HG02678 (cell line): ENCODE measurements at regions not wholly inside any gene's neighbourhood (a gene's known extent, or its start where the extent isn't known, plus 50 kb on each side); places are given as distances from the start of the nearest gene placed in this dataset.
"Not testable (repeated sequence)": the region's sequence is repeated elsewhere in the genome, so short reads cannot be mapped to it uniquely, and the experiment has no call there.

Experiments used
- ATAC-seq: cut with Tn5 transposase; IDR thresholded peaks from one replicate; pipeline ENCODE4 v1.9.1; 2021; ENCODE audit warnings: mild to moderate bottlenecking, moderate library complexity; ENCODE audit not compliant: unreplicated experiment

DNA sequence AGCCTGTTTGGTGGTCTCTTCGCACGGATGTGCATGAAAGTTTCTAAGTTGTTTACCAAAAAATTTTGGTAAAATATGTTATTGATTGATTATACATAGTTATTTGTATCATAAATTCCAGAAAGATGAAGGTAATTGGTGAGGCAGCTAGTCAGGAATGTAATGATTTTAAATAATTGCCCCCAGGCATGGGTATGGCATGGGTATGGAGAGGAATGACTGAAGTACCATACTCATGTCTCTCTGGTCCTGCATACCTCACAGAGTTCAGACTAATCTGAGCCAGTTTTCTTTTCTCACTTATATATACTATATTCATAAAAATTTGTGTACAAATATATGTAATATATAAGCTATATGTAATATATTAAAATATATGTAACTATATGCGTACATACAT lies 329.0 kb upstream of the TECRL start:
- ATAC-seq, result no peak

DNA sequence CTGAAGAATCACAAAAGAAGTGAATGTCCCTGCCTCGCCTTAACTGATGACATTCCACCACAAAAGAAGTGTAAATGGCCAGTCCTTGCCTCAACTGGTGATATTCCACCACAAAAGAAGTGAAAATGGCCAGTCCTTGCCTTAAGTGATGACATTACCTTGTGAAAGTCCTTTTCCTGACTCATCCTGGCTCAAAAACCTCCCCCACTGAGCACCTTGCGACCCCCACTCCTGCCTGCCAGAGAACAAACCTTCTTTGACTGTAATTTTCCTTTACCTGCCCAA lies 328.5 kb upstream of the TECRL start:
- ATAC-seq, result not testable (repeated sequence)

GRCh38 chr4:64737026-64737853 lies 328.0 kb upstream of the TECRL start:
- no peak for ATAC-seq

DNA sequence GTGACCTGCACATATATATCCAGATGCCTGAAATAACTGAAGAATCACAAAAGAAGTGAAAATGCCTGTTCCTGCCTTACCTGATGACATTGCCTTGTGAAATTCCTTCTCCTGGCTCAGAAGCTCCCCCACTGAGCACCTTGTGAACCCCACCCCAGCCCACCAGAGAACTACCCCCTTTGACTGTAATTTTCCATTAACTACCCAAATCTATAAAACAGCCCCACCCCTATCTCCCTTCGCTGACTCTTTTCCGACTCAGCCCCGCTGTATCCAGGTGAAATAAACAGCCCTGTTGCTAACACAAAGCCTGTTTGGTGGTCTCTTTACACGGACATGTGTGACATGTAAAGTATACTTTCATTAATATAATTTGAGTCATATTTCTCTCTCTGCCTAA lies 320.3 kb upstream of the TECRL start:
- ATAC-seq, result no peak

- no peak for ATAC-seq
Observed at GRCh38 chr4:64727960-64728359, 318.7 kb upstream of the TECRL start.

GRCh38 chr4:64727391-64727790 lies 318.1 kb upstream of the TECRL start:
- not testable (repeated sequence) for ATAC-seq

DNA sequence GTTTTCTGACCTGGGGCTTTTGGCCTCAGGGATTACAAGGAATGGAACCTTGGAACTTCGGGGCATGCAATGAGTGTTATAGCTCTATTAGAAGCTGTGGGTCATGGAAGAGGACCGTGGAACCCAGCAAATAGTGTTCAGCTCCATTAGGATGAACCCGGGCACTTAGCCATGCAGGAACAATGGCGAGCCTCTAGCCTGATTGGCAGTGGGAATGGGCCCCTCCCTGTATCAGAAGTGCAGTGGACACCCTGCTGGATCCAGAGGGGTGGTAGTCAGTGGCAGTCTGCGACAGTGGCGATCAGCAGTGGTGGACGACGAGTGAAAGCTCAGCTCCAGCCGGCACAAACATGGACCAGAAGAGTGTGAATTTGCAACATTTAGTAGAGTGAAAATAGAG lies 315.4 kb upstream of the TECRL start:
- no peak for ATAC-seq

GRCh38 chr4:64721106-64721505 lies 311.9 kb upstream of the TECRL start:
- ATAC-seq, result no peak

DNA sequence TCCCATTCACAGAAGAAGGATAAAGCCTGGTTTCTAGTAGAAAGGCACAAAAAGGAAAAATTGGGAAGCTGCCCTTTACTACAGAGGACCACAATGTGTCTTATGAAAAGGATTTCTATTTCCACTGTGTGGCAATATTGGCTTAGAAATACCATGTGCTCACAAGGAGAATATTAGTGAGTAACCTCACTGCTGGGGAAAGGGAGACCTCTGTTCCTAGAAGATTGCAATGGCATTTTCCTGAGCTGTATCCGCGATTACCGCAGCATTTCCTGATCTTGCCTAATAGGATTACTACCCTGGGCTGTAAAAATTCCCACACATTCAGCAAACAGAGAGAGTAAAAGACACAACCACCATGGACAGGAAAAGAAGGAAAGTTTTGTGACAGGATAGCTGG lies 308.8 kb upstream of the TECRL start:
- ATAC-seq, result no peak

GRCh38 chr4:64715741-64716140 lies 306.5 kb upstream of the TECRL start:
- no peak for ATAC-seq

DNA sequence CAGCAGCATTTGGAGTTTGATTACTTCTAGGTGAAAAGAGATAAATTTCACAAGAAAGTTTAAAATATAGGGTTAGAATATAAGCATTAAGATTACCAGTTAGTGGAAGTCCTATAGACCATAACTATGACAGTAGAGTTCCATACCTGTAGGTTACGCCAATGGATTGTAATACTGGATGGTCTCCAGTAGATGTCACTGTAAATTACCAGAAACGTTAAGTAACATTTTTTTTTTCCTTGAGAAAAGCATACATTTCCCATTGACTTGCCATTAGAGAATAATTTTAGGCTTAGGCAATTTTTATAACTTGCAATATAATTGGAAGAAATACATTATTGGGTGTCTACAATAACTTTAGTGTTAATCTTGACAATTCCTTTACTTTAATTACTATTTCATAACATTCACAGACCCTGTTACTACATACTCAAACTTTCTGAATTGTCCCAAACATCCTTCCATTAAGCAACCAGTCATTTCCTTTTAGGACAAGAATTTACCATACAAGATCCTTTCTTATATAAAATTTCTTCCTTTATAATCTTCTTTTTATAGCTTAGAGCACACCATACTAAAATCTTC lies 304.1 kb upstream of the TECRL start:
- peak; percentile 69 for ATAC-seq

DNA sequence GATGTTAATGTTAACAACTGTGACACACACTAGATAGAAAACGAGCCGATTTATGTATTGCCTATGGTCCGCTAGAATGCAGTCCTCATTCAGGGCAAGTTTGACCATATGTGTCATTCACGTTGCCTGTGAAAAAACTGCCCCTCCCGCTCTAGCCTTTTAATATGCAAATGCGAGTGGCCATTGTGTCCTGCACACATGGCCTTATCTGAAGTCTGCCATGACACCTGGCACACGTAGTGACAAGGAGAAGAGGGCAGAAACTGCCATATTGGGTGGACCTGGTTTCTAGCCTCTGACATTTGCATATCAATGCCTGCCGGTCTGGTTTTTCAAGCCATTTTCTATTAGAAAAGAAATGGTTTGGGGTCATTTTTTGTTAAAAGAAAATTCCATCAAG lies 303.3 kb upstream of the TECRL start:
- ATAC-seq, result no peak

GRCh38 chr4:64705989-64706388 lies 296.7 kb upstream of the TECRL start:
- ATAC-seq, result no peak

DNA sequence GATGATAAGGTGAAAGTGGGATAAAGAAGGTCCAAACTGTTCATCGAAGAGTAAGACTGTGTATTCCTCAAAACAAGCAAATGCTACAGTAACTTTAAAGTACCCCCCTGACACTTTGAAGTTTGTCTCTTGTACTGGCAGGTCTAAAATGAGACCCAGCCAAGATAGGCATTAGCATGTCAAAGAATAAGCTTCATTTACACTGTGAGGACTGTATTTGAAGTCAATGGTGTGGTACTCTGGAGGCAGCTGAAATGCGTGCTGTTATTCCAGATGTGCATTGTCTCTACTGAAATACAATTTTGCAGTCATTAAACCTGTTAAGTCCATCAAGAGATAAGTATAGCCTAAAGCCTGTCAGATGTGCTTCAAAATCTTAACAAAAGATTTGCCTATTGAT lies 288.9 kb upstream of the TECRL start:
- ATAC-seq, result no peak

GRCh38 chr4:64682946-64683345 lies 273.7 kb upstream of the TECRL start:
- ATAC-seq, result no peak

DNA sequence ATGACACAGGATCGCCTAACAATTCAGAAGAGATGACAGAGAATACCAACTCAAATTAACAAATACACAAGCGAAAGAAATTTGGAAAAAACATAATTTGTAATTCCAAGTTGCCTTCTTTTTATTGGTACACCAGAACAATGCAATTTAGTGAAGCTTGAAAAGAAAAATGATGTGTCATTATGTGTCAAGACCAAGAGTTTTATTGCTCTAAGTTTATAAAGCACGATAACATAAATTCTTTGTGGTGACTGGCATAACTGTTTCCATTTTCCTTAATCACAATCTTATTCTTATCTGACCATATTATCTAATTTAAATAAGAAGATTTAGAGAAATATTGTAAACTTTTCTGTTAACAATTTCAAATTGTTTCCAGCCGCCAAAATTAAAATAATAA lies 273.2 kb upstream of the TECRL start:
- no peak for ATAC-seq

DNA sequence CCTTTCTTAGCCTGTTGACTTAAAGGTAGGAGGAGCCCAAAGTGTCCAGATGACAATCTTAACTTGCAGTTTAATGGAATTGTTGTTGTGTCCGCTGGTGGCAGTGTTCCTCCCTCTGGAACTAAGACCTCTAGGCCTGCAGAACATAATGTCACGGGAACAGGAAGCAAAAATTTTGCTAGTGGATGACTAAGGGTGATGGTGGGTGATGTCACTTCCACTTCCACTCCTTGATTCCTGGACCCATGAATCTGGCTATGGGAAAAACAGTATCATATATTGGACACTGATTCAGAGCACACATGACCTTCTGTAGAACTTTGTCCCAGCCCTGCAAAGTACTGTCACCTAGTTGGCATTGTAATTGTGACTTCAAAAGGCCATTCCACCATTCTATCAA lies 263.9 kb upstream of the TECRL start:
- not testable (repeated sequence) for ATAC-seq

GRCh38 chr4:64670647-64671046 lies 261.4 kb upstream of the TECRL start:
- no peak for ATAC-seq

DNA sequence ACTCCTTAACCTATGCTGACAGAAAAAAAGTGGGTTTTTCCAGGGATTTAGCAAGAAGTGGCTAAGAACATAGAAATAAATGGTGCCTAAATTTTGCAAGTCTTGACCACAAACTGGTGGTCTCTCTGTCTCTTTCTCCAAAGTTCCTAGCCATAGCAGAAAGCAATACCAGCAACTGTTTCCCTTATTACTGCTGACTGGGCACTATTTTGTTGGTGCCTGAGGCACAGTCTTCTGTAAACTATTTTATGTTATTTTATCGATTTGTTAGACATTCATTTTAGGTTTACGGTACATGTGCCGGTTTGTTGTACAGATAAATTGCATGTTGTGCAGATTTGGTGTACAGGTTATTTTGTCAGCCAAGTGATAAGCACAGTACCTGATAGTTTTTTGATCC lies 234.6 kb upstream of the TECRL start:
- ATAC-seq, result no peak

DNA sequence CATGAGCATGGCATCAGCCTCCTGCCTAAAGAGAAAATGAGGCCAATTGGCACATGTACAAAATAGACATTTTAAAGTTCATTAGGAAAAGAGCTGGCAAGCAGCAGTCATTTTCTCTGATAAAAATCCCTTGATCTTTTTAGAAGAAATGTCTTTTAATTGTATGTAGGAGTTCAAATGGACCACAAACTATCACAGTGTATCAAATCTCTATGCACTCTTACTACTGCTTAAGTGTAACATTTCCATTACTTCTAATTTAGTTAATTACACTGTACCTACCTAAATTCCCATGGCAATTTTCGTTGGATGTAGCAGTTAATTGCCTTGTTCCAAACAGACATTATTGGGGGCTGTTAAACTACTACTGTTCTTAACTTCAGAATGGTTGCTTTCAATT lies 233.7 kb upstream of the TECRL start:
- no peak for ATAC-seq

- not testable (repeated sequence) for ATAC-seq
Observed at GRCh38 chr4:64640402-64640801, 231.2 kb upstream of the TECRL start.

DNA sequence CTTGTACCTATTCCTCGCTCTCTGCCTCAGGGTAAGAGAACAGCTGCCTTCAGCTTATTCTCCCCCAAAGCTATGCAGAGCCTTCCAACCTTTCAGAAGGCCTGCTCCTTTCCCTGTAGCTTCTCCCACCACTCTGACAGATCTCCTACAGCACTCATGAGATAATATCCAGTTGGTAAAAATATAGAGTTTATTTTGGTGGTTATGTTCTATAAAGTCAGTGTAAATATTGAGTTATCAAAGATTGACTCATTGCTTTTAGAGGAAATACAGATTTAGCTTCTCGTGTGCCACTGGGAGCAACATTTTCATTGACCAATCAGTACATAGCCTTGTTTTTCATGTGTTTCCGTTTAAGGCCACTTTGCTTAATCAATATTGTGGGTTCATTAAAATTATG lies 216.2 kb upstream of the TECRL start:
- ATAC-seq, result no peak

- no peak for ATAC-seq
Observed at GRCh38 chr4:64617800-64618199, 208.6 kb upstream of the TECRL start.
